ENCODE measurements at regions not wholly inside any gene's neighbourhood (a gene's known extent, or its start where the extent isn't known, plus 50 kb on each side); places are given as distances from the start of the nearest gene placed in this dataset.

- no peak for TF ChIP-seq GABPA (IDR thresholded peaks at IDR 0.05; ENCODE audit: low read depth)
- no peak for TF ChIP-seq CTCF (IDR thresholded peaks at IDR 0.05; ENCODE audit: insufficient read depth, low read length)
Measured at GRCh38 chr13:83815598-83815997, 66.7 kb downstream of the SLITRK1 start.

All from HL-60 (cell line).